Calu3 (cell line): ENCODE measurements at regions not wholly inside any gene's neighbourhood (a gene's known extent, or its start where the extent isn't known, plus 50 kb on each side); places are given as distances from the start of the nearest gene placed in this dataset.

Source experiments
- BruUV-seq: library from RNA; stranded (reverse); fragments of 400-500 nt; replicated peaks from 2 replicates; lab custom pipeline; 2021; lab: Mats Ljungman, UMichigan
- CTCF ChIA-PET: fragments of 300-600 bp; sonication (Branson Sonifier 250); formaldehyde crosslinking; loops from one replicate; lab custom pipeline; 2022; ENCODE audit warnings: antibody characterized with exemption; lab: Charles Lee
- DNase-seq: peaks from one replicate; pipeline ENCODE4 v3.0.0; 2022
- H3K27ac Mint-ChIP-seq: one replicate; pipeline ENCODE4 v1.8.0; 2022; ENCODE audit warnings: mixed read lengths; ENCODE audit not compliant: unreplicated experiment
- H3K27me3 Mint-ChIP-seq: one replicate; pipeline ENCODE4 v1.8.0; 2022; ENCODE audit warnings: mixed read lengths; ENCODE audit not compliant: unreplicated experiment
- H3K36me3 Mint-ChIP-seq: one replicate; pipeline ENCODE4 v1.8.0; 2022; ENCODE audit warnings: mild to moderate bottlenecking, moderate library complexity, mixed read lengths; ENCODE audit not compliant: insufficient read depth, unreplicated experiment
- H3K4me1 Mint-ChIP-seq: one replicate; pipeline ENCODE4 v1.8.0; 2022; ENCODE audit warnings: mild to moderate bottlenecking, low read depth, mixed read lengths; ENCODE audit not compliant: unreplicated experiment
- H3K4me3 Mint-ChIP-seq: one replicate; pipeline ENCODE4 v1.8.0; 2022; ENCODE audit warnings: mild to moderate bottlenecking, low read depth, moderate library complexity, mixed read lengths; ENCODE audit not compliant: unreplicated experiment
- H3K9me3 Mint-ChIP-seq: one replicate; pipeline ENCODE4 v1.8.0; 2022; ENCODE audit warnings: low read depth, mixed read lengths; ENCODE audit not compliant: unreplicated experiment
- CTCF ChIP-seq: fragments of 200-600 bp; IDR thresholded peaks from one replicate; pipeline ENCODE4 v1.8.0; 2022; ENCODE audit warnings: antibody characterized with exemption; ENCODE audit not compliant: unreplicated experiment
- intact Hi-C: fragments of 100-400 bp; cut with micrococcal nuclease; formaldehyde crosslinking; loops from one replicate; pipeline ENCODE4 v1.10.0; 2022; ENCODE audit not compliant: unreplicated experiment

- H3K27ac Mint-ChIP-seq, result no peak overlapping the region
- CTCF ChIA-PET, result no interaction called here
- no peak for TF ChIP-seq CTCF
- no peaks in the 10 kb centered on the region for H3K27me3 Mint-ChIP-seq
- intact Hi-C loops, result no loop called here
- no peaks in the 10 kb centered on the region for H3K9me3 Mint-ChIP-seq
- DNase-seq, result no peak
- no peaks in the 10 kb centered on the region for H3K36me3 Mint-ChIP-seq
- no peaks in the 10 kb centered on the region for H3K4me1 Mint-ChIP-seq
- no TSS peak for BruUV-seq
- H3K4me3 Mint-ChIP-seq, result no peak overlapping the region
These were observed 498.0 kb upstream of the BOD1L1 start for GRCh38 chr4:14125375-14126129.

- no peaks in the 10 kb centered on the region for H3K36me3 Mint-ChIP-seq
- no peak overlapping the region for H3K4me3 Mint-ChIP-seq
- H3K4me1 Mint-ChIP-seq, result no peaks in the 10 kb centered on the region
- intact Hi-C loops, result no loop called here
- no TSS peak for BruUV-seq
- no peaks in the 10 kb centered on the region for H3K27me3 Mint-ChIP-seq
- H3K9me3 Mint-ChIP-seq, result no peaks in the 10 kb centered on the region
- CTCF ChIA-PET, result no interaction called here
- no peak overlapping the region for H3K27ac Mint-ChIP-seq
- TF ChIP-seq CTCF, result no peak
- no peak for DNase-seq
These were observed 503.0 kb upstream of the BOD1L1 start for GRCh38 chr4:14130551-14130950.

- Mint-ChIP-seq H3K36me3 (no peaks in the 10 kb centered on the region), H3K4me3 (no peak overlapping the region), H3K4me1 (no peaks in the 10 kb centered on the region), H3K27me3 (no peaks in the 10 kb centered on the region), H3K9me3 (no peaks in the 10 kb centered on the region), H3K27ac (no peak overlapping the region)
- no peak for TF ChIP-seq CTCF
- CTCF ChIA-PET, result no interaction called here
- intact Hi-C loops, result no loop called here
- no peak for DNase-seq
- BruUV-seq, result no TSS peak
These were observed 503.8 kb upstream of the BOD1L1 start for GRCh38 chr4:14131335-14131734.

- BruUV-seq, result no TSS peak
- Mint-ChIP-seq H3K9me3 (no peaks in the 10 kb centered on the region), H3K36me3 (no peaks in the 10 kb centered on the region), H3K4me3 (no peak overlapping the region), H3K27me3 (no peaks in the 10 kb centered on the region), H3K27ac (no peak overlapping the region), H3K4me1 (no peaks in the 10 kb centered on the region)
- DNase-seq, result no peak
- no peak for TF ChIP-seq CTCF
- CTCF ChIA-PET, result no interaction called here
- intact Hi-C loops, result no loop called here
These were observed 504.8 kb upstream of the BOD1L1 start for GRCh38 chr4:14132301-14132700.
